ENCODE measurements at regions not wholly inside any gene's neighbourhood (a gene's known extent, or its start where the extent isn't known, plus 50 kb on each side); places are given as distances from the start of the nearest gene placed in this dataset.

GRCh38 chr5:61263072-61263471 lies 69.0 kb upstream of the ZSWIM6 start:
- no peak overlapping the region for H3K4me3 ChIP-seq (replicated peaks in 1 of 3; ENCODE audit: insufficient read depth in 1 of 3, low read depth in 2 of 3, low read length in 3 of 3)
- no peak for FAIRE-seq
- WGBS (ENCODE audit: low lambda C conversion rate) = 23% methylated on average over 6 of the region's 6 CpGs
- intact Hi-C loops (cut with micrococcal nuclease; ENCODE audit: unreplicated experiment) (no loop called here), in situ Hi-C loops (cut with HindIII; ENCODE audit: extremely low pct_ligation_motif_present, low pct_unique_long_range_greater_than_20kb) (no loop called here)
- no TSS peak for BruUV-seq (replicated peaks)
- CTCF ChIA-PET (ENCODE audit: low intra/inter-chr PET ratio, low total read pairs) = no interaction called here
- H3K27ac ChIP-seq (ENCODE audit: extremely low read length, insufficient read depth, low read length) = no peak overlapping the region
- no peaks in the 10 kb centered on the region for H3K4me1 ChIP-seq (ENCODE audit: insufficient read depth, low read length)
- no peak for DNase-seq (ENCODE audit: low spot score)
- no peak overlapping the region for H3K9ac ChIP-seq (ENCODE audit: insufficient read depth, low read depth, low read length)
- peaks cover 1 to 32% of the 10 kb centered on the region in 2 experiments; a peak in 4 of 5 replicates for H3K27me3 ChIP-seq (ENCODE audit: control insufficient read depth in 1 of 2, insufficient read depth in 2 of 2, low read length in 2 of 2)
- no peaks in the 10 kb centered on the region for H3K9me3 ChIP-seq (ENCODE audit: low read length)
- no peaks in the 10 kb centered on the region for H4K20me1 ChIP-seq (ENCODE audit: insufficient read depth, low read length)
- H3K79me2 ChIP-seq (ENCODE audit: insufficient read depth, low read length) = no peaks in the 10 kb centered on the region
- H2AFZ ChIP-seq (ENCODE audit: low read length) = no peak overlapping the region
- no peak for ATAC-seq
- POLR2A ChIA-PET = no interaction called here
- H3K4me2 ChIP-seq (ENCODE audit: low read depth, low read length) = no peak overlapping the region
- H3K36me3 ChIP-seq (replicated peaks in 1 of 2; ENCODE audit: control insufficient read depth in 1 of 2, insufficient read depth in 2 of 2, low read length in 2 of 2) = no peaks in the 10 kb centered on the region
- no peak for TF ChIP-seq JARID2 (CRISPR knock-in tag; IDR thresholded peaks at IDR 0.05; ENCODE audit: insufficient replicate concordance)
- TF ChIP-seq ZMYM3 (CRISPR knock-in tag; IDR thresholded peaks at IDR 0.05) = no peak
- TF ChIP-seq ZKSCAN5 (CRISPR knock-in tag; IDR thresholded peaks at IDR 0.05) = no peak
- TF ChIP-seq TEAD2 (CRISPR knock-in tag; IDR thresholded peaks at IDR 0.05) = no peak
- TF ChIP-seq FOXK1 (CRISPR knock-in tag; IDR thresholded peaks at IDR 0.05; ENCODE audit: borderline replicate concordance, low read depth) = no peak
- TF ChIP-seq ARID5B (CRISPR knock-in tag; IDR thresholded peaks at IDR 0.05) = no peak
- no peak for TF ChIP-seq AFF4 (CRISPR knock-in tag; IDR thresholded peaks at IDR 0.05)
- no peak for TF ChIP-seq ZNF143 (CRISPR knock-in tag; IDR thresholded peaks at IDR 0.05)
- no peak for TF ChIP-seq TARDBP (CRISPR knock-in tag; IDR thresholded peaks at IDR 0.05)
- TF ChIP-seq ZNF441 (CRISPR knock-in tag; IDR thresholded peaks at IDR 0.05; ENCODE audit: borderline replicate concordance) = no peak
- TF ChIP-seq TGIF2 (CRISPR knock-in tag; IDR thresholded peaks at IDR 0.05) = no peak
- TF ChIP-seq HIC2 (CRISPR knock-in tag; IDR thresholded peaks at IDR 0.05; ENCODE audit: low read depth) = no peak
- no peak for TF ChIP-seq KMT2B (CRISPR knock-in tag; IDR thresholded peaks at IDR 0.05)
- TF ChIP-seq SRSF9 (IDR thresholded peaks at IDR 0.05; ENCODE audit: borderline replicate concordance, insufficient read depth, low read depth, low read length, poor library complexity, severe bottlenecking) = no peak
